ENCODE measurements at regions not wholly inside any gene's neighbourhood (a gene's known extent, or its start where the extent isn't known, plus 50 kb on each side); places are given as distances from the start of the nearest gene placed in this dataset.

DNA sequence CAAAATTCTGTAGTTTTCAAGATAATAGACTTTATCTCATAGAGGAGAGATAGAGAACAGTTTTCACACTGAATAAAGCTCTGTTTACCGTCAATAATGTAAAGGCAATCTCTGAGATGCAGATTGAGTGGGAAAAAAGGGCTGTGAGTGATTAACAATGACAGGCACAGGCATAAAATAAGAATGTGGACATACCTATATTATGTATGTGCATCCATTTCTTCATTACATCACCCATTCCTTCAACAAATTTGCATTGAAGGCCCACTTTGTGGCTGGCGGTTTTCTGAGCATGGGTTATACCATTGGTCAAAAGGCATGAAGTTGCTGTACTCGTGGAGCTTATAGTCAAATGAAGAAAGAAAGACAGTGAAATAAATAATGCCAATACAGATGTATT, 1431.0 kb downstream of the AACS start:
- no peak for DNase-seq (ENCODE audit: low read depth in 2 of 2)

DNA sequence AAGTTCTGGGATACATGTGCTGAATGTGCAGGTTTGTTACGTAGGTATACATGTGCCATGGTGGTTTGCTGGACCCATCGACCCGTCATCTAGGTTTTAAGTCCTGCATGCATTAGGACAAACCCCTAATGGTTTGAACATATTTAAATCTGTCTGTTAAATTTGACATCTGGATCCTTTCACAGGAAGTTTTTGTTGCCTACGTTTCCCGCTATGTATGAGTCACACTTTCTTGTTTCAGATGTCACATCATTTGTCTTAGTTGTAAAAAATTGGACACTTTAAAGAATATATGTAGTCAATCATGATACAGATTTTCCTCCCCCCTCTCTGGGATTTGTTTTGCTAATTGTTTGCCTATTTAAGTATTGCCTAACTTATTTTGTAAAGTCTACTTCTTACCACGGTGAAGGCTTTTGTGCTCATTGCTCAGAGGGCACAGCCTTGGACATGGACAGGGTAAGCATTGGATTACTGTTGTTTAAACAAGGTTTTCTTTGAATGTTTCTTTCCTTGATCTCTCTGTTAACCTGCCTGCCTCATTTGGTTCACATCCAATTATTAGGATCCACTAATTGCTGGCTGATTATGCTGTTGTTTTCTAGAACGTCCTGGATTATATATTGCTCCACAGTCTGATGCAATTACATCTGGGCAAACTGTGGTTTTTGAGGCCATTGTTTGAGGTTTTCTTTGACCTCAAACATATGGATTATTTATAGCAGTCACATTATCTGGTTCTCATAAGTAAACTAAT, 1441.4 kb downstream of the AACS start:
- DNase-seq (ENCODE audit: low read depth in 2 of 2), result no peak

DNA sequence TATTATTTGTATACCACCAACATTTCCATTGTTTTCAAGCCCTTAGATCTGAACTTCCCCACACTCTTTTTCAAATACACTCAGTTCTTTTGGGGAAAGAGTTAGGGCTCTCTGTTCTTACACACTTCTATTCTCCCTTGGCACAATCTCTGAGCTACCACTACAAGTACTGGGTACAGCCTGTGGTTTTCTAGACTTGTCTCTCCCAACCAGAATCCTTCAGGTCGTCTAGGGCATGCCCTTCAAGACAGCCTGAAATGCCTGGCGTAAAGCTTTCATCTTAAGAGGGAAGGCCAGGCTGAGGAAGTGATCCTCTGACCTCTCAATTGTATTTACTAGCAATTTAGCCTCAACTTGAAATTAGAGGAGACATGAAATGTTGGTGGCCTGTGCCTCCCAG, 1442.0 kb downstream of the AACS start:
- DNase-seq (ENCODE audit: low read depth in 2 of 2), result no peak

DNA sequence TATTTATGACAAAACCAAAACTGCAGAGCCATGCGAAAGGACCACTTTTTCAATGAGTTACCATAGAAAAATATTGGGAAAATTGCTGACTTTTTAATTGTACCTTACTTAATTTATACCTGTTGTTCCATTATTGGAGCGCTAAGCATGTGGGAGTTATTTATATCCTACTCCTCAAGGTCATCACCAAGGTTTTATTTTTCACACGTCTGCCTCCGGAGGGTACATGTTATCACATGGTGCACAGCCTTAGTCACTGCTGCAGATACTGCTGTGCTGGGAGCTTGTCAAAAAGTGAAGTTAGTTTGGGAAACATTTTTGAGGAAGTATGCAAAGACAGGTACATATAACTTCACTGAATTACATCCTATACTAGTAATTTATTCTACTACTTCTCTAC, 1444.3 kb downstream of the AACS start:
- no peak for DNase-seq (ENCODE audit: low read depth in 2 of 2)

DNA sequence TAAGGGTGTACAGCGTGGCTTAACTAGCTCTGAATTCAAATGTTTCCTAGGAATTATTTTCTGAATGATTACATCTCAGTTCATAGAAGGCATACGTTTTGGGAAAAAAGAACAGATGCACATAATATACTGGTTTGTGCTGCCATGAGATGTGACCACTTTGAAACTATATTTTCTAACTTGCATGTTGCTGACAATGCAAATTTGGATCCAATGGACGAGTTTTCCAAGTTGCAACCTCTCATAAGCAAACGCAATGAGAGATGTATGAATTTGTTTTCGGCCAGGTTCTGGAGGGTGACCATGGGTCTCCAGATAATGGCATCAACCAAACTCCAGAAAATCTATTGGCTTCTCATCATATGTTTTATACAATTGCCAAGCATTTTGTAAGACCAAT, 1445.4 kb downstream of the AACS start:
- no peak for DNase-seq (ENCODE audit: low read depth in 2 of 2)

DNA sequence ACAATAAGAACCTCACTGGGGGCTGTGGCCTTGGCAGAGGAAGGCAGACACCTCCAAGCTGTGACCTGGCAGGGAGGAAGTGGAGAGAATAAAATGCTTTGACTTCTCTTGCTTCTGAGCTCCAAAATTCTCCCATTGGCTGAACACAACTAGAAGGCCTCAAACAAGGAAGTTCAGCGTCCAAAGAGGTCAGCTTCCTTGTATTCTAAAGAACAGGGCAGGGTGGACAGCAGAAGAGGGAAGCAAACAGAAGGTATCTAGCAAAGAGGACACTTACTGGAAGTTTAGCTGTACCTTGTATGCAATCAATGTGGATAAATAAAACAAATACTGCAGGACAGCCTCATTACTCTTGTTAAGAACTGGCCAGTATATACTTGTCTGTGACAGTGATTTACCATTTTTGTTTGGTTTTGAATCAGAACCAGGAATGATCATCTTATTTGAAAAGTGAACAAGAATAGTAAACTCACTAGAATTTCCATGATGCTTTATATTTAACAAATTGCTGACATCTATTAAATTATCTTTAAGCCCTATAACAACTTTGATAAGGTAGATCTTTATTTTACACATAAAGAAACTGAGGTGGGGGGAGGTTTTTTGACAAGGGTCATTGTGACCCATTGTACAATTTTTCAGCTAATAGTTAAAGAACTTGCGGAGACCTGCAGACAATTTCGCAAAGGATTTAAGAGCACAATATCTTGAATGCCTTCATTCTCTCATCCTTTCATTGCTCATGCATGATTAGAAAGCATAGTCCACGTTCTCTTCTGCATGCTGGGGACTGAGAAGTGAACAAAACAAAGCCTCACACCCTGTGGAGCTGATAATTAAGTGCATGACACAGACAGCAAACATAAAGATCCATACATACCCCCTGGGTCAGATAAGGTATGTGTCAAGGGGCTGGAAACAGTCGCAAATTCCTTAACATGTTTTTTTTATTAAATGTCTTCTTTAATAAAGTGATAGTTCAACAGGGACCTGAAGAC, 1448.0 kb downstream of the AACS start:
- no peak for DNase-seq (ENCODE audit: low read depth in 2 of 2)

DNA sequence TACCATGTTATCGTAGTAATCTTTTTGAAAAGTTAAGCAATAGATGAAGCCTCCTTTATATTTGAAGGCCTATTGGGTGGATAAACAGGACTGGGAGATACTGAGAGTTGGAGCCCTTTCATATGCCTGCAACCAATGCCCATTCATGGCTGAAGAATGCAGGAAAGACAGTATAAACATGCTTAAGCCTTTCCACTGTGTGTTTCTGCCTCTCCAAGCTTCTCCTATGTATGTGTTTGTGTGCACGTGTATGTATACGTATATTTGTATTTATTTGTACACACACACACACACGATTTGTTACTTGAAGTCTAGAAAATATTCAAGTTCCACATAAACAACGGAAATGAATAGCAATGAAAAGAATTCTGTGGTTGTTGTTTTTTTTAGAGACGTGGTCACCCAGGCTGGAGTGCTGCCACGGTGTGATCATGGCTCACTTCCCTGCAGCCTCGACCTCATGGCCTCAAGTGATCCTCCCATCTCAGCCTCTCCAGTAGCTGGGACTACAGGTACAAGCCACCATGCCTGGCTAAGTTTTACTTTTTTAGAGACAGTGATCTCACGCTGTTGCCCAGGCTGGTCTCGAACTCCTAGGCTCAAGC, 1453.5 kb downstream of the AACS start:
- no peak for DNase-seq (ENCODE audit: low read depth in 2 of 2)

DNA sequence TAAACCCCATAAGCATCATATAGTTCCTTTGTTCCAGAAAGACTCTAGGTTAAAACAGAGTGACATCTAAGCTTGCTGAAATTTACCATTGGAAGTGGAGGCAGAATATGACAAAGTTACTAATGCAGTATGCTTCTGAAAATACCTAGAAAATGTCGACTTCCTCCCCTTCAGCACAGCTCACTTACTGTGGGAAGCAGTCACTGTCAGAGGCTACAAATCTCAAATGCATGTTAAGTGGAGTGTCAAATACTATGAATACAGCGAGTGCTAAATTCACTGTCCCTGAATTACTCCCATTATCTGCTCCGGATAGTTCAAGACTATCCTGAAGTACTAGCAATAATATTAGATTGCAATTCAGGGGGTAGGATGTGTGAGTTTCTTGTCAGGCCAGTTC, 1454.6 kb downstream of the AACS start:
- DNase-seq (ENCODE audit: low read depth in 2 of 2), result no peak

DNA sequence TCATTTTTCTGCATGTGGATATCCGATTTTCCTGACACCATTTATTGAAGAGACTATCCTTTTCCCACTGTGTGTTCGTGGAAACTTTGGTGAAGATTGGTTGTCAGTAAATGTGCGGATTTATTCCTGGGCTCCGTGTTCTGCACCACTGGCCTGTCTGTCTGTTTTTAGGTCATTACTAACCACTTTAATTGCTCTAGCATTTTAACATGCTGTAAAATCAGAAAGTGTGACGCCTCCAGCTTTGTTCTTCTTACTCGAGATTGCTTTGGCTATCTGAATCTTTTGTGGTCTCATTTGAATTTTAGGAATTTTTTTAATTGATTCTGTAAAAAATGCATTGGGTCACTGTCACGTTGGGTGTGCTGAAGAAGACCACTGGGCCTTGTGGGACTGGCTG, 1458.7 kb downstream of the AACS start:
- no peak for DNase-seq (ENCODE audit: low read depth in 2 of 2)

DNA sequence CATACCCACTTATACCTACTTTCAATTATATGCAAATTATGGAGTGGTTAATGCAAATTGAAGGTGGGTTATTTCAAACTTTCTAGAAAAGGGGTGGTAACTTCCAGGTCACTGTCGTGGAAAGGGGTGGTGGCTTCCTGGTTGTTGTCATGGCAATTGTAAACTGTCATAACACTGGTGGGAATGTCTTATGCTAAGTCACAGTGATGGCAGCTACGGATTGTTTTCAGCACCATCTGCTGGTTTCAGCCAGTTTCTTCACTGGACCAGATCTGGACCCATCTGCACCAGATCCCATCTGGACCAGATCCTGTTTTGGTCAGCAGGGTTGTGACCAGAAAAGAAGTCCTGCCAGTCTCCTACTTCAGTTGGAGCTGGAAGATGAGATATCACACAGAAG, 1469.3 kb downstream of the AACS start:
- no peak for DNase-seq (ENCODE audit: low read depth in 2 of 2)

DNA sequence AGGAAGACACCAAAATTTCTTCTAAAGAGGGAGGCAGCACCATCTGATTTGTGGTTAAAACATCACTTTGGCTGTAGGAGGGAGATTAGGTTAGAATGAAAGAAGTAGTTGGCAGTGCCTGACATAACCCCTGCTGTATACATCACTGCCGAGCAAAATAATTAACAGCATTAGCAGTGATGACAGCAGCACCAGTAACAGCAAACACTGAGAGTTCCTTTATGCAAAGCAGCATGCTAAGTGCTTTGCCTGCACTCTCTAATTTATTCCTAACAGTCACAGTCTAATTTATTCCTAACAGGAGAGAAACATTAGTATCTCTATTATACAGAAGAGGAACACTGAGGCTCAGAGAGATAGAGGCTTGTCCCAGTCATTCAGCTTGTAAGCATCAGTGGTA, 1469.7 kb downstream of the AACS start:
- no peak for DNase-seq (ENCODE audit: low read depth in 2 of 2)

DNA sequence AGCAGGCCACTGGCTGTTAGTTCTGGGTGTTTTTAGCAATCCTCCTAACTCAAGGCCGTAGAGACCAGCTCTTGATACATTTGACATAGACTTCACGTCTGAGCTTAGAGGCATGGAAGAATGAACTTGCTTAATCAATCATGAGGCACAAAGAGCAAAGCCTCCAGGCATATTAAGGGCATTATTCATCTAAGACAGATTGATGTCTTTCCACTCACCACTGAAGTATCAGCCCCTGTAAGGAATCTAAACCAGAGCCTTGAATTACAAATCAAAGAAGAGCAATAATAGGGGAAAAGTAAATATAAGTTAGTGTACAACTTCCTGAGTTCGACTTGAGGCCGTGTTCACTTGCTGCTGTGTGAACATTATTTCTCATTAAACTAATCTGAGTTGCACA, 1470.7 kb downstream of the AACS start:
- no peak for DNase-seq (ENCODE audit: low read depth in 2 of 2)

DNA sequence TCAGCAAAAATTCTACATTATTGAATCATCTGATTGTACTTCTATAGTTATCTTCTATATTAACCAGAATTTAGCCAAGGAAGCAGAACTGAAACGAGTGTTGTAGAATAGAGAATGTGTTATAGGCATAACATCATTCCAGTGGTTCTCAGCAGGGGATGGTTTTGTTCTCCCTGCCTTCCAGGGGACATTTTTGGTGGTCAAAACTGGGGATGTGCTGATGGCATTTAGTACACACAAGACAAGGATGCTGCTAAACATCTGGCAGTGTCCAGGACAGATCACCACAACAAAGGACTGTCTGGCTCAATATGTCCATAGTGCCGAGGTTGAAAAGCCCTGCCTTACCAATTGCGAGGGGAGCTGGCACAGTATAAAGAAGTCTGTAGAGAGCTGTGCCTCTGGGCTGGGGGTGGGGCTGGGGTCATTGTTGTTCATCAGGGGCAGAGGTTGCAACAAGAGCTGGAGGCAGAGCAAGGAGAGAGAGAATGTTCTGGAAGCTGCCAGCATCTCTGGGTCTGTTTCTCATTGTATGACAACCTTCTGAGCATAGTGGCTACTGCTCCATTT, 1472.8 kb downstream of the AACS start:
- DNase-seq (ENCODE audit: low read depth in 2 of 2), result no peak

DNA sequence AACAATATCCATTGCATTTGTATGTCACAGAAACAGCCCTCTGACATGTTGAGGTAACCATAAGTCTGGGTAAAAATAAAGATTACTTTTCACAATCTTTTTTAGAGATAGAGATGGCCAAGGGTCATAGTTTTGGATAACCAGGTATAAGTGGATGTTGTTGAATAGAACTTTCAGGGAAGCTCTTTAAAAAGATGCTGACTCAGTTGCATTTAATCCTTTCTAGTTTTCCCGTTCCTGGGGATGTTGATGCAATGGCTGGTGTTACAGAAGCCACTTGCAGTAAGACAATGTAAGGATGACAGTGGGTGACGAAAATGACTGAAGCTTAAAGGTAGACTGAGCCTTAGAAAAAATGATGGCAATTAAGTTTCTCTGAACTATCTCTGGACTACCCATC, 1473.7 kb downstream of the AACS start:
- no peak for DNase-seq (ENCODE audit: low read depth in 2 of 2)

DNA sequence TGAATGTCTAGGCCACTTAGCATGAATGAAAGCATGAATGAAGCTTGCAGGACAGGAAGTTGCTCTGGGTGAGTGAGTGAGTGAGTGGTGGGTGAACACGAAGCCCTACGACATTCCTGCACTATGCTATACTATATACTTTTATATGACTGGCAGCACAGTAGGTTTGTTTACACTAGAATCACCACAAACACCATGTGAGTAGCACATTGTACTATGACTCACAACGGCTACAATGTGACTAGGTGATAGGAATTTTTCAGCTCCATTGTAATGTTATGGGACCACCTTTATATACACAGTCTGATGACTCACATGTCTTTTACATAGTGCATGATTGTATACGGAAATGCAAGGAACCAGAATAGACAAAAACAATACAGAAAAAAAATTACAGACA, 1480.2 kb downstream of the AACS start:
- DNase-seq (ENCODE audit: low read depth in 2 of 2), result no peak

DNA sequence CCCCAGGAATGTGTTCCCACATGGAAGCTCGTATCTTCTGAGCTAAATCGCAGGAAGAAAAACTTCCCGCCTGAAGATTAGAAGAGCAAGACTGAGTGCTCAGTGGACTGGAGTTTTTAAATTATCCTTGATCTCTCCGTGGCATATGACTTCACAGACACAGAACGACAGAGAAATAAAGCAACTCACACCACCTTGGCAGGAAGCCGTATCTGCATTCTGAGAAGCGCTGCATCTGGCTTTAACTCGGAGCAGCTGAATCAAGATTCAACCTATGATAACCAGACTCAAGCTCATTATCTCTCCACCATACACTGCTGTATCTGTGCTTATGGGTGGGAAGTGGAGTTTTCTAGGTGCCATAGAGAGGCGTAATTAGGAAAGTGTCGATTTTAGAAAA, 1482.7 kb downstream of the AACS start:
- DNase-seq (ENCODE audit: low read depth in 2 of 2), result no peak

DNA sequence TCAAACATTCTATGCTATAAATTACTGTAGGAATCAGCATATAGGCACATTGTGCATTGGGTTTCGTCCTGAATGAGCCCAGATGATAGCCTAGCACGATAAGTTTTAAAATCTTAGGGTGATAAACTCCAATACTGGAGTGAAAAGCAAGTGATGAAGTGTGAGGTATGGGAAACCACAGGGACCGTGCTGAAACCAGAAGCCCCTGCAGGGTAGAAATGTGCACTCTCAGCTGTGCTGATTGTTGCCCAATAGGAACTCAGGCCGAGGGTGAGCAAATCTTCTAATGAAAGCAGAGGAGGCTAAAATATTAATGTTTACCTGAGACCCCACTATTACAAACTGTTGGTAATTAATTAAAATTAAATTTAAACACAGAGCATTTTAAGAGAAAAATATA, 1486.6 kb downstream of the AACS start:
- no peak for DNase-seq (ENCODE audit: low read depth in 2 of 2)

DNA sequence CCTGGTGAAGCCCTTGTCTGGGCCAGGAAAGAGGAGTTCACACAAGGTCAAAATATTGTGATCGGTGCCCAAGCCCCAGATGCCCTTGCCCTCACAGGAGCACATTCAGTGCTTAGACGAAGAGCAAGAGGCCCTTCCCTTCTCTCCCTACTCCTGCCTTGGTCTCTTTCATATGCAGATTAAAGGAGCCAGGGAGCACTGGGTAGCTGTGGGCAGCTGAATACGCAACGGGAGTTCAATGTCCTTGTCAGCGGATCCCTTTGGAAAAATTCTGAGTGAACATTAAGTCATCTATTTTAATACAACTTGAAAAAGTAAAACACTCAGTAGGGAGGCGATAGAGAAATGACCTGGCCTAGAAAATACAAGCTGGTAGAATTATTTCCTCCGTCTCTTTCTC, 1489.4 kb downstream of the AACS start:
- no peak for DNase-seq (ENCODE audit: low read depth in 2 of 2)

DNA sequence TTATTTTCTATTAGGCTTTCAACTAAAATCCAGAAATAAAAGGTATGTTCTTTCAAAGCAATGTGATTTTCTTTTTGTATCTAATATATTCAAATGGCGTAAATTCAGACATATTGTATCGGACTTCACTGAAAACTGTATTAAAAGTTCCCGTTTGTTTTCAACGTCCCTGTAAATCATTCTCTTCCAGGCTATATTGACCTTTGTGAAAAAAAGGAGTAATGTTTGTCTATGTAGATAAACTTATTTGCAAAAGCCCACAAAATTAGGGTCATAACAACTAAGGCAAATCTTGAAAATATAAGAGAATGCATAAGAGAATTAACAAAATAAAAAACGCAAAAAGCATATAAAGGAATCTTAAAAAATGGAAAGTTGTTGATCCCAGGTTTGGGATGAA, 1492.4 kb downstream of the AACS start:
- no peak for DNase-seq (ENCODE audit: low read depth in 2 of 2)

DNA sequence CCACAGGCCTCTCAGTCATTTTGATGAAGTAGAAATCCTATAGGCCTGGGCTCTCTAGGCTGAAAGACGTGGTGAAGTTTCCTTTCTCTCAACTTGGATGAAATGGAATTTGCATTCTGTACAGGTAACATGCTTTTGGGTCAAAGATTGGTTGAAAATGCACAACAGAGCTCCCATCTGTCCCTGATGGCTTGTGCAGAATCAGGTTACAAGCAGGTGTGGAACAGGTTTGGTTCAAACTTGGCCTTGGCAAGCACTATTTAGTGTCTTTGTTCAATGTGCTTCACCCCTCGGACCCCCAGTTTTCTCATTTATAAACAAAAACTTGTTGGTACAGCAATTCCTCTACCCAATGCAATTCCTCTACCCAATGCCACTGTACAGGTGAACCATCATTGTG, 1493.0 kb downstream of the AACS start:
- DNase-seq (ENCODE audit: low read depth in 2 of 2), result no peak

DNA sequence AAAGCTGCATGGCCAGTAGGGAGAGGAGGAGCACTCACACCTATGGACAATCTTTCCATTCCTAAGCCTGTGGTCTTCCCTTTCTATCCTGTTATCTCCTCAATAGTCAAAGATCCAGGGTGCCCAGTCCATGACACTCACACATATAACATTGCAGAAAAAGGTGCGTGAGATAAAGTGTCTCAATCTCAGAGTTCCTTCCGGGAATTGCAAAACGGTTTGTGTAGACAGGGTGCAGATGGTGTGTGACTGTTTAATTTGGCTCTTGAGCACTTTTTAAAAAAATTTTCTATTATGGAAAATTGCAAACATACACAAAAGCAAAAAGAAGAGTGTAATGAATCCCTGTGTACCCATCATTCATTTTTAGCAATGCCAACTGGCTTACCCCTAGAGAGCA, 1493.6 kb downstream of the AACS start:
- DNase-seq (ENCODE audit: low read depth in 2 of 2), result no peak

DNA sequence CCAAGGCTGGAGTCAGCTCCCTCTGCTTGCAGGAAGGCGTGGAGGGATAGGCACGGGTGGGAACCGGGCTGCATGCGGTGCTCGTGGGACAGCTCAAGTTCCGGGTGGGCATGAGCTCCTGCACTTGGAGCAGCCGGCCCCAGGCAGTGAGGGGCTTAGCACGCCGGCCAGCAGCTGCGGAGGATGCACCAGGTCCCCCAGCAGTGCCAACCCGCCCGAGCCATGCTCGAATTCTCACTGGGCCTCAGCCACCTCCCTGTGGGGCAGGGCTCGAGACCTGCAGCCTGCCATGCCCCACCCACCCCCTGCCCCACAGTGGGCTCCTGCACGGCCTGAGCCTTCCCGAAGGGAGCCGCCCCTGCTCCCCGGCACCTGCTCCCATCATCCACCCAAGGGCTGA, 1501.8 kb downstream of the AACS start:
- no peak for DNase-seq (ENCODE audit: low read depth in 2 of 2)
